ENCODE measurements at regions not wholly inside any gene's neighbourhood (a gene's known extent, or its start where the extent isn't known, plus 50 kb on each side); places are given as distances from the start of the nearest gene placed in this dataset.

GRCh38 chr11:111045407-111045803, 200.1 kb upstream of the POU2AF2 start:
- Histone ChIP-seq H3K4me3 (no peak overlapping the region), H3K9me3 (replicated peaks; ENCODE audit: control insufficient read depth, insufficient read depth, low read length) (no peaks in the 10 kb centered on the region), H3K36me3 (ENCODE audit: control insufficient read depth in 2 of 2, insufficient read depth in 2 of 2, low read length in 1 of 2) (no peaks in the 10 kb centered on the region), H2AFZ (ENCODE audit: control insufficient read depth, low read depth, low read length) (no peak overlapping the region), H3K4me2 (ENCODE audit: control insufficient read depth, insufficient read depth) (no peak overlapping the region), H3K9ac (ENCODE audit: control insufficient read depth, insufficient read depth, low read length) (no peak overlapping the region), H4K20me1 (ENCODE audit: control insufficient read depth, insufficient read depth) (no peaks in the 10 kb centered on the region), H3K4me1 (ENCODE audit: control insufficient read depth, insufficient read depth, low read length) (no peaks in the 10 kb centered on the region), H3K27me3 (replicated peaks in 1 of 2; ENCODE audit: control insufficient read depth in 2 of 2, insufficient read depth in 2 of 2, low read length in 1 of 2) (no peaks in the 10 kb centered on the region), H3K79me2 (ENCODE audit: control insufficient read depth, insufficient read depth, low read length) (no peaks in the 10 kb centered on the region), H3K27ac (ENCODE audit: control insufficient read depth, insufficient read depth) (no peak overlapping the region)
- intact Hi-C loops (cut with micrococcal nuclease; ENCODE audit: unreplicated experiment), result no loop called here
- ATAC-seq (no peak), DNase-seq (ENCODE audit: low read depth, low spot score) (no peak), FAIRE-seq (no peak)
- no peak for TF ChIP-seq YY1 (IDR thresholded peaks at IDR 0.05; ENCODE audit: low read depth, low read length)
- no peak for TF ChIP-seq HDAC2 (IDR thresholded peaks at IDR 0.05)
- no peak for TF ChIP-seq SREBF1 (IDR thresholded peaks at IDR 0.05; ENCODE audit: low read length)
- TF ChIP-seq EED (IDR thresholded peaks at IDR 0.05; ENCODE audit: low read depth), result no peak
- TF ChIP-seq ATF3 (IDR thresholded peaks at IDR 0.05; ENCODE audit: borderline replicate concordance, extremely low read depth, low read depth, low read length), result no peak
- no peak for TF ChIP-seq MXI1 (IDR thresholded peaks at IDR 0.05; ENCODE audit: low read depth, low read length)
- no peak for TF ChIP-seq NBN (IDR thresholded peaks at IDR 0.05)
- no peak for TF ChIP-seq CEBPB (IDR thresholded peaks at IDR 0.05; ENCODE audit: borderline replicate concordance in 1 of 2, low read depth in 2 of 2, low read length in 2 of 2)
- no peak for TF ChIP-seq NR2C2 (IDR thresholded peaks at IDR 0.05; ENCODE audit: borderline replicate concordance, control insufficient read depth, insufficient read length, low read depth)
- TF ChIP-seq E2F8 (IDR thresholded peaks at IDR 0.05; ENCODE audit: low read depth, partially characterized antibody), result no peak
- TF ChIP-seq FOXM1 (IDR thresholded peaks at IDR 0.05; ENCODE audit: low read depth, low read length), result no peak
- no peak for TF ChIP-seq CBX3 (IDR thresholded peaks at IDR 0.05; ENCODE audit: borderline replicate concordance, low read depth)
- no peak for TF ChIP-seq POU2F2 (IDR thresholded peaks at IDR 0.05; ENCODE audit: borderline replicate concordance, low read depth, low read length)
- no peak for TF ChIP-seq FOXK2 (IDR thresholded peaks at IDR 0.05)
- no peak for TF ChIP-seq CHD2 (IDR thresholded peaks at IDR 0.05; ENCODE audit: borderline replicate concordance, low read depth, low read length)
- no peak for TF ChIP-seq HDGF (IDR thresholded peaks at IDR 0.05)
- no peak for TF ChIP-seq MAX (IDR thresholded peaks at IDR 0.05; ENCODE audit: low read depth, low read length)
- TF ChIP-seq GABPA (IDR thresholded peaks at IDR 0.05; ENCODE audit: low read depth), result no peak
- no peak for TF ChIP-seq ZNF687 (IDR thresholded peaks at IDR 0.05)
- no peak for TF ChIP-seq RFX5 (IDR thresholded peaks at IDR 0.05; ENCODE audit: low read depth, low read length)
- ChIA-PET CTCF (no interaction called here), POLR2A (no interaction called here), RAD21 (ENCODE audit: unreplicated experiment) (no interaction called here), SMC1A (ENCODE audit: uncharacterized antibody, unreplicated experiment) (interaction anchor here (0.6 to 0.8 kb wide), 2 partner anchors 38 to 45 kb away, joined by 3 read pairs; no protein-coding TSS in a partner anchor)
- no TSS peak for BruUV-seq (replicated peaks)
- in situ Hi-C loops (cut with MboI), result no loop called here

Measured in GM12878 (cell line).